Endometrial microvascular endothelial cells (primary cell): ENCODE measurements at regions not wholly inside any gene's neighbourhood (a gene's known extent, or its start where the extent isn't known, plus 50 kb on each side); places are given as distances from the start of the nearest gene placed in this dataset.
"Not testable (repeated sequence)": the region's sequence is repeated elsewhere in the genome, so short reads cannot be mapped to it uniquely, and the experiment has no call there.

Experiments
- in situ Hi-C: cut with HindIII; loops from 2 replicates; pipeline ENCODE4 v1.10.0; 2017; ENCODE audit warnings: low sequenced_read_pairs, low pct_unique_long_range_greater_than_20kb; ENCODE audit errors: inconsistent ontology term

DNA sequence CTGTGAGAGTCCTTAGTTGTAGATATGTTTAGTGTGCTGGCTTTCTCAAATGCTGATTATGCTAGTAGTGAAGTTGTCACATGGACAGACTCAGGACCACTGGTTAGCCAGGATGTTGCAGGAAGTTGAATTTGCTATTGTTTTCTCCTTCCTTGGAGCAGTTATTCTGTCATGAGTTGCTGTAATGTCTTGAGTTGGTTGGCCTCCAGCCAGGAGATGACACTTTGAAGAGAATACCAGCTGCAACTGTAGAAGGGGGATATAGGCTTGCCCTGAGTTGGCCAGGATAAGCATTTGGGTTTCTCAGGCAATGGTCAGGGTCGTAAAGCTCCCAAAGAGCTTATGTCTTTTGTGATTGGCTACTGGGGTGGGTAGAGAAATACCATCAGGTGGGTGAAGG is 206.7 kb downstream of the ZNF621 start:
- in situ Hi-C loops, result no loop called here

DNA sequence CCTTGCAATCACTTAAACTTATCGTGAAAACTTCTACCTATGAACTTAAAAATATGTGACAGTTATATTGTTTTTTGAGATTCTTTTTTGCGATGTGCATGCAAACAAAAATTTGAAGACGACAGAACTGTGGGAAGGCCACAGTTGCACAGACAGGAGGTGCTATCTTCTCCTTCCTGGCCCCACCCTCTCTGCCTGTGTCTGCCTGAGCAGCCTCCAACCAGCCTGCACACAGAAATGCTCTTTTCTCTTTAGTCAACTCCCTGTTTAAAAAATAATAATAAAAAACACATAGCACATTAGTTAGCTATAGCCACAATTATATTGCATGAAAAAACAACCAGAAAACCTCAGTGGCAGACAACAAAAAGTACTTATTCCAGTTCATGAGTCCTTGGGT is 212.2 kb downstream of the ZNF621 start:
- in situ Hi-C loops, result no loop called here

DNA sequence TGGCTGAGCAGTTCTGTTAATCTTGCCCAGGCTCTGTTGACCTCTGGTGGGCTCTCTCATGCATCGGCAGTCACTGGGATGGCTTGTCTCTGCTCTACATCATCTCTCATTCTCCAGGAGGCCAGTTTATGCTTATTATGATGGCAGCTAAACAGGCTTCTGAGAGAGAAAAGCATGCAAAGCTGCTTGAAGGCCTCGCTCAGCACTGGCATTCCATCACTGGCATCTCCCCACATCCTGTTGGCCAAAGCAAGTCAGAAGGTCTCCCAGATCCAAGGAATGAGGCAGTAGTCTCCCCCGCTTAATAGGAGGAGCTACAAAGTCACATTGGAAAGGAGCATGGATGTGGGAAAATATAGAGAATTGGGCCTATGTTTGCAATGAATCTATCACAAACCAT is 212.6 kb downstream of the ZNF621 start:
- in situ Hi-C loops, result no loop called here

DNA sequence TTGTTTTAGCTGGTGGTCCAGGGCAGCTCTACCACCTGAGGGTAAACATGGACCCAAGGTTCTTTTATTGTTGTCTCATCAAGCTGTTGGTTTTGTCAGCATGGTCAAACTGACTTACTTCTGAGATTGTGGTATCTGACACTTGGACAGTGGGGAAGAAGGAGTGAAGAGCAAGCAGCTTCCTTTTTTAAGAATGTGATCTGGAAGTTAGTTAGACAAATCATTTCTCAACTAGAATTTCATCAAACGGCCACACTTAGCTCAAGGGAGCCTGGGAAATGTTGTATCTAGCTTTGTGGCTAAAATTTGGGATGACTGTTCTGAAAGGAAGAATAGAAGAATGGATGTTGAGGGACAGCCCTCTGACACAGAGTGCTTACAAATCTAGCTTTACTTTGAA is 215.2 kb downstream of the ZNF621 start:
- in situ Hi-C loops, result no loop called here

DNA sequence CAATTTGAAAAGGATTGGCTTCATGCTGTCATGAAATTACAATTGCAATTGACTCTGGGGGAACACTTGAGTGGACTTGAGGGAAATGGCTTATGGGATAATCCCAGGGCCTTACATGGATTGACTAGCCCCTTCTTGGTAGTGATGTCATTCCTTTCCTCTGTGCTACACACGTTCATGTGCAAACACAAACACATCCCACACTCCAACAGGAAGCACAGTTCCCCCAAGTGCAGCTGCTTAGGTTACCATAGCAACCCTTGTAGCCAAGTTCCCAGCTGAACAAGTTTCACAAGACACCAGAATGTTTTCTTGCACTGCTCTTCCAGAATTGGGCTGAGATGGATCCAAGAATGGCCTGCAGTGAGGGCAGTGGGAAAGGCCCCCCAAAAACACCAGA is 217.0 kb downstream of the ZNF621 start:
- in situ Hi-C loops, result no loop called here

DNA sequence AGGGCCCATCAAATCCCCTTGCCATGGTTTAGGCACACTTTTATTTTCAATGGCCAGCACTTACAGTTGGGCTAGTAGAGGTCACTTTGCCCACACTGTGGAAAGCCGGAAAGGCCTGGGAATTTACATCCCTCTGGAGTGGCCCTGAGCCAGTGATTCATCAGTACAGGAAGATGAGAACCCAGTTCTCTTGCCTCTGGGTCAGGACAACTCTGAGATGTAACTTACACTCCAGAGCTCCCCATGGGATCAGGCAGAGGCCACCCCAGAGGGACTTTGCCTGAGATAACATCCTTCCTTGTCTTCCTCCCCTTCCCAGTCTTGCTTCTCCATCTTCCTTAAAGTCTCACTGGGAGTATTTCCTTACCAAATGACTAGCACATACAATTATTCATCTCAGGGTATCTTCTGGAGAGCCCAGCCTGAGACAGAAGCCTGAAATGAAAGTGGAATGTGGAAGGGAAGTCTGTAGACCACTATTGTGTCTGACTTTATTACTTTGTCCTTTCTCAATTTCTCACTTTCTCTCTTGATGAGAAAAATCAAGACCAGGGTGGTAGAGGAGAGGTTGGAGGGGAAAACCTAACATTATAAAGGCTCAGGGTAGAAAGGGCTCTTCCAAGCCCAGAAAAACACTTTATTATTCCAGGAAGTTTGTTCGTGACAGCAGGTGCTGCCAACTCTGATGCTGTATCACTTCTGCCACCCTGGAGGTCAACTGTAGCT is 220.8 kb downstream of the ZNF621 start:
- in situ Hi-C loops, result no loop called here

DNA sequence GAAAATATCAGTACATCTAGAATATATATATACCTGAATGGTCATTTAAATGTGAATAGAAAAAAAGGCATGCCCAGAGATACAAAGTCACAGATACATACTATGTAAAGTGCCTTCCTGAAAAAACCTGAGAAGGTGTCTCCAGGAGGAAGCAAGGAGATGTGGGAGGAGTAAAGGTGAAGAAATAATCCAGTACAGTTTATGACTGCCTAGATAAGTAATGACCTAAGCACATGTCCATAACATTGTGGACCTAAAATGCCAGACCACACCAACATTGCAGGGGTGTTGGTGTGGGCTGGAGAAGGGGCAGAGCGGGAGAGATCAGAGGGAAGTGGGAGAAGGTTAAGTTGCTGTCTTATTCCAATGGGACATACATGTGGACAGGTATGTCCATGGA is 226.9 kb downstream of the ZNF621 start:
- in situ Hi-C loops, result no loop called here

DNA sequence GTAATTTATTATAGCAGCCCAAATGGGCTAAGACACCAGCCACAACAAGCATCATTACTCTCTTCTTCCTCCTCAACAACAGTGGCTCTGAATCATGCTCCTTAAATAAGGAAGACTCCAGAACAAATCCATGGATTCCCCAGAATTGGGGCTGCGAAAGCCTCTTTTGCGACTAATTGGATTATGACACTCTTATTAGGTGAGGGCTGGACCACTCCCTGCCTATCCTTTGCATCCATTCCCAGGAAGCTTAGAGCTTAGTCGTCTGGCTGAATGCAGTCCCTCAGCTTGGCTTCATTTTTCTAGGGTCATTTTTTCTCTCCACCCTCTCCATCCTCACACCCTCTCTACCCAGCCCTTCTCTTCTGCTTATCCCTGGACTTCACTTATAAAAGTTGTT is 227.7 kb downstream of the ZNF621 start:
- in situ Hi-C loops, result no loop called here

DNA sequence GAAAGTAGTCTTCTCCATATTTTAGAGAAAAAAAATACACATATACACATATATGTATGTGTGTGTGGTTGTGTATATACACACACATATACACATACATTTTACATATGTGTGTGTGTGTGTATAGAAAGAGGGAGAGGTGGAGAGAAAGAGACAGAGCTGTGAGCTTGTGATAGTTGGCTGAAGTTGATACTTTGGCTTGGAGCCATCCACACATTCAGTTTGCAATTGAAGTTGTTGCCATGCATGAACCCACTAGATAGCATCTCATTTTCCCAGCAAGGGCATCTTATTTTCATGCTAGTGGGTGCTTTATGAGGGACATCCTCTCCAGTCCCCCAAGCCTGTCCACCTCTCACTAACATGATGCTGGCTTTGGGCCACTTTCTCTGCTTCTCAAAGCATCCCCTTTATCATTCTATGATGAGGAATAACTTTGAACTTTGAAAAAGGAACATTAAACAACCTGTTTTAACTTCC is 228.6 kb downstream of the ZNF621 start:
- in situ Hi-C loops, result no loop called here

DNA sequence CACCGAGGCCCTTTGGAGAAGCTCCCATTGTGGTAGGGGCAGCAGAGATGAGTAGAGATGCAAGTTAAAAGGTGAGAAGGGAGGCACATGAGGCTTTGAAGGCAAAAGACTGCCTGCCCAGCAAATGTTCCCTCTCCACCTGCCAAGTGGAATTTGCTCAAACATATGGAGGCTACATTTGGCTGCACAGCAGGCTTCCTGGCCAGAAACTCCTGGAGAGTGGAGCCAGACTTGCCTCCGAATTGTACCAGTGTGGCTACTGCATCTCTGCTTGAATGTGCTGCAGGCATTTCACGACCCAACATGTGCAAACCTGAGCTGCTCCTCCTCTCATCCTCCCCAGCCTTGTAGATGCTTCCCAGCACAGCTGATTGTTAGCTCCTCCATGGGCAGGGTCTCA is 229.2 kb downstream of the ZNF621 start:
- in situ Hi-C loops, result no loop called here

DNA sequence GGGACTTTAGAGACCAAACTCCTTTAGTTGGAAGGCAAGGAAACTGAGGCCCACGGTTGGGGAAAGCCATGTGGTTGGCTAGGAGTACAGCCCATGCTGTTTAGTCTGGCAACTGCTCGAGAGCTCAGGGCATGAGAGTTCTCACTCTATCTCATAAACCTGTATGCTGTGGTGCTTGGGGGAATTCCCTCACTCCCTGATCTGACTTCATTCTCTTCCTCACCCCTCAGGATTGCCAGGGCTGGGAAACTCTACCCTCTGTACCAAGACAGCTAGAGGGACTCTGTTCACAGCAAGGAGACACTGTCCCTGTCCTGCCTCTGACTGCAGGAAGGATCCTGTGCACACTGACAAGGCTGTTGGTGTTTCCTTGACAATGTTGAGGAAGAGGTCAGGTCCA is 230.2 kb downstream of the ZNF621 start:
- in situ Hi-C loops, result no loop called here

DNA sequence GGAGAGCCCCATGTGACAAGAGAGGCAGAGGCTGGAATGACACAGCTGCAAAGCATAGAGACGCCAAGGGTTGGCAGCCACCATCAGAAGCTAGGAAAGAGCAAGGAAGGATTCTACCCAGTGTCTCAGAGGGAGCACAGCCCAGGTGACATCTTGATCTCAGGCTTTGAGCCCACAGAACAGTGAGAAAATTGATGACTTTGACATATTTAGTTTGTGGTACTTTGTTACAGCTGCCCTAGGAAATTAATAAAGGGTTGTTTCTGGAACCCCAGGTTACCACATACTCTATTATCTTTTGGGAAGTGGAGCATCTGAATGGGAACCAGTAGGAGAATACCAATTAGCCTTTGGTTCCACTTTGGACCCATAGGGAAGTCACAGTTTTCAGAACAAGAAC is 231.7 kb downstream of the ZNF621 start:
- in situ Hi-C loops, result no loop called here

DNA sequence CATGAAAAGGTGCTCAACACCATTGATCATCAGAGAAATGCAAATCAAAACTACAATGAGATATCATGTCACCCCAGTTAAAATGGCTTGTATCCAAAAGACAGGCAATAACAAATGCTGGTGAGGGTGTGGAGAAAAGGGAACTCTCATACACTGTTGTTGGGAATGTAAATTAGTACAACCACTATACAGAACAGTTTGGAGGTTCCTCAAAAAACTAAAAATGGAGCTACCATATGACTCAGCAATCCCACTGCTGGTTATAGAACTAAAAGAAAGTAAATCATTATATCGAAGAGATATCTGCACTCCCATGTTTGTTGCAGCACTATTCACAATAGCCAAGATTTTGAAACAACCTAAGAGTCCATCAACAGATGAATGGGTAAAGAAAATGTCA is 238.0 kb downstream of the ZNF621 start:
- in situ Hi-C loops, result not testable (repeated sequence)

DNA sequence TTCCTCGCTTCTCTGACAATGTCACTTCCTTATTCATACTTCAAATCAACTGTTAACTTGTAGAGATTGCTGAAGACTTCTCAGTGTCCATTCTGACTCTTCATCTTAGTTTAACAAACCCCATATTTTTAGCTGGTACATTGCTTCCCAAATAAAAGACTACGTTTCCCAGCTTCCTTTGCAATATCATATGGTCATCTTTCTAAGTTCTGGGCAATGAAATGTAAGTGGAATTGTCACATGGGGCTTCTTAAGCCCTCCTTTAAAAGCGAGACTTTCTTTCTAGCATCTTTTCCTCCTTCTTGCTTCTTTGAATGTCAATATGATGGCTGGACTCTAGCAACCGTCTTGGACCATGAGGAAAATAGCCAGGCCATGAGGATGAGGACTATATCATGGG is 239.0 kb downstream of the ZNF621 start:
- in situ Hi-C loops, result no loop called here

DNA sequence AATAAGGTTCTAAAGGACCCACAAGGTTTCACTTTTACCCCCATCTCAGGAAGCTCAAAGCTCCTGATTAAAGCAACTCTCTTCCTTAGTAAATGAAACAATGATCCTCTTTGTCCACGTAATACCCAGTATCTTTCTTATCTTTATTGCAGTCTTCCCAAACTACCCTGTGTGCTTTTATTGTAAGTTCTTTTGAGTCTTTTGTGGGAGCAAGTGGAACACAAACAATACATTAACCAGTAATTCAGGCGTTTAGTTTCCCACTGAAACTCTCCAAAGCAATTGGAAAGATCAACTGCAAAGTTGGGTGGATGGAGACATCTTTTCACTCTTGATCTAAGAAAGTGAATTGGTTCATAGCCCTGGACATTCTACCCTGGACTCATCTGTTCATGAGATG is 240.0 kb downstream of the ZNF621 start:
- in situ Hi-C loops, result no loop called here

DNA sequence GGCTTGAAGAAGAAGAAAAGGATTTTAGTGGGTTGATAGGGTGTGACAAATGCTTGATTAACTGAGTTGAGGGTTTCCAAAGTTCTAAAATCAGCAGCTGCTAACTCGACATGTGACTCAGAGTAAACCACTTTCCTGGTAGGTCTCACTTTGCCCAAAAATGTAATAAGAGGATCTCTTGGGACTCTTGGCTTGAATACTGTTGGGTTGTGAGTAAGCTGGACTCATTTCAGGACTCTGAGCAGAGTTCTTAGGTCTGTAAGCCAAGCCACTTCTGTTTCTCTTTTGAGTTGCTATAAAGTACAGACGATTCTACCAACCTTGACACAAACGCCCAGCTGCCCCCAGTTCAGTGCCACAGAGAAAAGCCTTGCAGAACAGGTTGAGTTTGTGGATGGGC is 241.1 kb downstream of the ZNF621 start:
- in situ Hi-C loops, result no loop called here

DNA sequence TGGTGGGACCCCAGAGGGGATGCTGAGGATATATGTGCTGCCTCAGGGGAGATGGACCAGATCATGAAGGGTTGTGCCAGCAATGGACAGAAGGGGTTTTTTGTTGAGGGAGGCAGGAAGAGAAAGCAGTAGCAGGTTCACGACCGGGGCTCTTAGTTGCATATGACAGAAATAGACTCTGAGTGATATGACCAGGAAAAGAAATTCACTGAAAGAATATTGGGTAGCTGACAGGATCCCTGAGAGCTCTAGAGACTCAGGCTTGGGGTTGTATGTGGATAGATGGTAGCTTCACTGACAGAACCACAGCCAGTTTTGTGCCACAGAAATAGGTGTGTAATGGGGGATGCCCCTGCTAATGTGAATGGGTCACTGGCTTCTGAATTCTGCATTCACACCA is 241.6 kb downstream of the ZNF621 start:
- in situ Hi-C loops, result no loop called here

DNA sequence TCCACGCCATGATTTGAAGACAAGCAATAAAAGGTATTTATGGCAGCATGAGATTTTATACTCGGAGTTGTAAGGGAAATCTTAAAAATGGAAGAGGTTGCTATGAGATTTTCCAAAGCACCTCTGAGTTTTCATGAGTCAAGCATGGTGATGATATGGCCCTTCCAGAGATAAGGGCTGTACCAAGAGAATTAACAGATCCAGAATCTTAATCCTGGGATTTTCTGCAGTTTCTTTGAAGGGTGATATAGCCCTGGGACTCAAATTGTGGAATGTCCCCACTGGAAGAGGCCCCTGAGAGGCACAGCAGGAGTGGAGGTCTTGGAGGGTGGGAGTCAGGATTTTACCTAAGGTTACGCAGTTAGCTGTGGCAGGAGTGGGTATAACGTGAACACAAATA is 243.3 kb downstream of the ZNF621 start:
- in situ Hi-C loops, result no loop called here

DNA sequence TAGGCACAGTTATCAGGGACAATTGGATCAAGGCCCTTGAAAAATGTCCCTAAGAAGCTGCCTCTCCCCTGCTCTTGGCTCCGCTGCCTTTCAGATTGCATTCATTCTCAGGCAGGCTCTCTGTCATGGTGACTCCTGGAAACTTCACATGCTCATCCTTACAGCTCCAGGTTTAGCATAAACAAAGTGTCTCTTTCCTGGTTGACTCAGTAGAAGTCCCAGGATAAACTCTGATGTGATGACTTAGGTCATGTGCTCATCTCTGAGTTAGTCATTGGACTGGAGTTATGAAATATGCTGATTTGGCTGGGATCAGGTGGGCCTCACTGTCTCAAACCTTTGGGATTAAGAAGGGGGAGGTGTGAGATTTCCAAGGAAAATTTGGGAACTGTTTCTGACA is 243.8 kb downstream of the ZNF621 start:
- in situ Hi-C loops, result no loop called here

DNA sequence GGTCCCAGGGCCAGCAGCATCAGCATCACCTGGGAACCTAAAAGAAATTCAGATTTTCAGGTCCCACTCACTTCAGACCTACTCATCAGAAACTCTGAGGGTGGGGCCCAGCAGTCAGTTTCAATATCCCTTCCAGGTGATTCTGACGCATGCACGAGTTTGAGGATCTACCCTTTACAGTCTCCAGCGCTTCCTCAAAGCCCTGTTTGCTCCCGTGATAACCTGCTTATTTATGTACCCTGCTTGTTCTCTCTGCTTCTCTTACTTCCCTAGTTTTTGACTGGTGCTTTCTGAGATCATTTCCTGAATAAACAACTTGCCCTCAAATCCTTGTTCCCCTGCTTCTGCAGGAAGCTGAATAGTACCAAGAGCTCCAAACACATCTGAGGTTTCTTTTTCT is 245.3 kb downstream of the ZNF621 start:
- in situ Hi-C loops, result no loop called here

DNA sequence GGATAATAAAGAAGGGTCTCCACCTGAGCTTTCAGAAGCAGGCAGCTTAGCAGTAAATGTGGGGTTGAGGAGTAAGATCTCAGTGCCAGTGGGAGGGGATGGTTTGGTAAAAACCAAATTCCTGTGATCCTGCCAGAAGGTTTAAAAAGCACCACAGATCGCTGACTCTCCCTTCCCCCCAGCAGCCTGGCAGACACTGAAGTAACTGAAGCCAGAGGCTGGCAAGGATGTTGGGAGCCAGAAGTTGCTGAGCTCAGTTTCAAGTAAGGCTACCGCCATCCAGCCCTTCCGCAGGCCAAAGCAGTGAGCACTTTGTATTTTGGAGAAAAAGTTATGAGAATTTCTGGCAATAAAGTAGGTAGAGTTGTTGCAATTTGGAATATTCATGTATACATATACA is 246.4 kb downstream of the ZNF621 start:
- in situ Hi-C loops, result no loop called here
